LNCAP (cell line): ENCODE measurements at regions not wholly inside any gene's neighbourhood (a gene's known extent, or its start where the extent isn't known, plus 50 kb on each side); places are given as distances from the start of the nearest gene placed in this dataset.

Experiments used
- TF ChIP-seq, protein P1 (sequence below): fragments of 450-650 bp; IDR thresholded peaks from 2 replicates; pipeline ENCODE4 v1.5.1; 2017; ENCODE audit warnings: mild to moderate bottlenecking

DNA sequence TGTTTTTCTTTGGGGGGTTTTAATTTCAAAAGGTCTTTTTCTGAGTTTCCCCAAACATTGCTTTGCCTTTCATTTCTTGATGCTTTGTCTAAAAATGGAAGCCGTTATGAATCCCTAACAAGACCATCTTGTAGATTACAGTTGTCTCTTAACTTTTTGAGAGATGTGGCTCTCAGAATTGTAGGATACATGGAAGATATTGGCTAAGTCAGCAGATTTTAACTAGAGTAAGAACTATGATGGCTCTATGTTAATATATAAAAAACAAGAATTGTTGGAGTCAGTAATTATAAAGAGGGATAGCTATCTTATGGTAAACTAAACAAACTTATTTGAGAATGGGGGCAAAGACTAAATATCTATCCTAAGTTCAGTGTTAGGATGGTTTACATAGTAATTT, 96.6 kb upstream of the HS3ST5 start:
- TF ChIP-seq, protein P1, sequence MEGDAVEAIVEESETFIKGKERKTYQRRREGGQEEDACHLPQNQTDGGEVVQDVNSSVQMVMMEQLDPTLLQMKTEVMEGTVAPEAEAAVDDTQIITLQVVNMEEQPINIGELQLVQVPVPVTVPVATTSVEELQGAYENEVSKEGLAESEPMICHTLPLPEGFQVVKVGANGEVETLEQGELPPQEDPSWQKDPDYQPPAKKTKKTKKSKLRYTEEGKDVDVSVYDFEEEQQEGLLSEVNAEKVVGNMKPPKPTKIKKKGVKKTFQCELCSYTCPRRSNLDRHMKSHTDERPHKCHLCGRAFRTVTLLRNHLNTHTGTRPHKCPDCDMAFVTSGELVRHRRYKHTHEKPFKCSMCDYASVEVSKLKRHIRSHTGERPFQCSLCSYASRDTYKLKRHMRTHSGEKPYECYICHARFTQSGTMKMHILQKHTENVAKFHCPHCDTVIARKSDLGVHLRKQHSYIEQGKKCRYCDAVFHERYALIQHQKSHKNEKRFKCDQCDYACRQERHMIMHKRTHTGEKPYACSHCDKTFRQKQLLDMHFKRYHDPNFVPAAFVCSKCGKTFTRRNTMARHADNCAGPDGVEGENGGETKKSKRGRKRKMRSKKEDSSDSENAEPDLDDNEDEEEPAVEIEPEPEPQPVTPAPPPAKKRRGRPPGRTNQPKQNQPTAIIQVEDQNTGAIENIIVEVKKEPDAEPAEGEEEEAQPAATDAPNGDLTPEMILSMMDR = no peak

DNA sequence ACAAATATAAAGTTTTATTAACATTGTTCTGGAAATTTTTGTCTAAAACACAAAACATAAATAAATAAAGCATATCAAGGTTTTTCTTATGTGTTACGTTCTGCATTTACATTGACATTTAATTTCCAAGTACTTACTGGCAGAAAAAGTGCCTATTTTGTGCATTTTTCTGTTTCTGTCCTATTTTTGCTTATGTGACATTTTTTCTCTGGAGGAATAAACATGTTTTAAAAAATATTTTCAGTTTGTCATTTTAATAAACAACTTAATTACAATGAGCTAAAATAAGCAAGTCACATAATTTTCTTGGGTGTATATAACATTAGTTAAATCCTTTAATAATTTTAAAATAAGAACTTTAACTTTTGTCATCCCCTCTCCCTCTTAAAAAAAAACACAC, 94.4 kb upstream of the HS3ST5 start:
- TF ChIP-seq, protein P1 = no peak

DNA sequence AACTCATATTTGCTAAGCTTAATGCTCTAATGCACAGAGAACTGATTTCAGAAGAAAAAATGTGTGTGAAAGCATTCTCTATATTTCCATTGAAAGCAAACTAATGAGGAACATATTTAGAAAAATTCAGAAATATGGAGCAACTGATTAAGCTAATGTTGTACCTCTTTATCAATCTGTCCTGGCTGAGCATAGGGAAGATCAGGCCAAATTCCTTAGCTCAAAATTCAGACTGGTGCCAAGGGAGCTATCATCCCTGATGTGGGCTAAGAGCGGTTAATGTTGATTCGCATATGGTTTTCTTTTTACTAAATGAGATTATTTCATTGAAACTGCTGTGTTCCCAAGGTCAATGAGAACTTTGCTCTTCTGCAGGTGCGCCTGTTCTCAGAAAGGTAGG, 93.9 kb upstream of the HS3ST5 start:
- TF ChIP-seq, protein P1 = no peak

DNA sequence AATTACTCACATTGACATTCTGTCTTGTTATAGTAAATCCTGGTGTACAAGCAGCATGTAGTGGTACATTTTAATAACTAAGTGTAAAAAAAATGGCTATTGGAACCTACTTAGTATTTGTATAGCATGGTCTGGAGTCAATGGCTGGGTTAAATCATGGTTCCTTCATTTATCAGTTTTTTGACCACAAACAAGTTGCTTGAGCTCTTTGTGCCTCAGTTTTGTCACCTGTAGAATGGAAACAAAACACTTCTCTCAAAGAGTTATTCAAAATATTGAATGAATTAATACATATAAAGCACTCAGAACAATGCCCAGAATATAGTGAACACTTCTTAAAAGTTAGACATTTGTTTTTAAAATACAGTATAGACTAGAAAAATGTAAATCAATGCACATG, 93.2 kb upstream of the HS3ST5 start:
- TF ChIP-seq, protein P1 = no peak

DNA sequence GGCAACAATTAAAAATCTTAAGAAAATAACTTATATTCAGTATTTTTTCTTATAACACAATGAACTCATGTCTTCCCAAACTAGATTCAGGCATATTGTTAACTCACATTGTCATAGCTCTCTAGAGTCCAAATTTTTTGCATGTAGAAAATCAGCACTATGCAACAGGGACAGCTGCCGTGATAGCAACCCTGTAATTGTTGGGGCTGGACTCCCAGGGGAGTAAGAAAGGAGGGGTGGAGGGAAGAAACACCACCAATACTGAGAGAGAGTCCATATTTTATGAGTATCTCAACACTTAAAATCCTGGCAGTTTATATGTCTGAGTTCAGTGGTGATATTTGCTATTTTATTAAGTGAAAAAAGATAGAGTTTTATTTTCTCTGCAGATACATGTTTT, 89.6 kb upstream of the HS3ST5 start:
- TF ChIP-seq, protein P1 = no peak

DNA sequence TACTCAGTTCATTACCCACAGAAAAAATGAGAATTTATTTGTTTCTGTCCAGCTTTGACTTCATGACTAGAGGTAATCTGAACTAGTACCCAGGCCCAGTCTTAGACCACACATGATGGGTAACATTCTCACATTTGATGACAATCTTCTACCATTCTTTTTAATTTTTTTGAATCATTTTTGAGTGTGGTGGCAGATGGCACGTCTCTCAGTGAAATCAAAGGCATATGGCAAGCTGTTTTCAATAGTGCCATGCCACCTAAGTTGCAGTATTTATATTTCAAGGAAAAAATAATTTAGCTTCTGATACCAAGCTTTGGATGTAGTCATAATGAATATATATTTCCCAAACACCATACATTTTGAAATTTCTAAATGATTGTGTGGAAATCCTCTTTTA, 88.8 kb upstream of the HS3ST5 start:
- TF ChIP-seq, protein P1 = no peak

DNA sequence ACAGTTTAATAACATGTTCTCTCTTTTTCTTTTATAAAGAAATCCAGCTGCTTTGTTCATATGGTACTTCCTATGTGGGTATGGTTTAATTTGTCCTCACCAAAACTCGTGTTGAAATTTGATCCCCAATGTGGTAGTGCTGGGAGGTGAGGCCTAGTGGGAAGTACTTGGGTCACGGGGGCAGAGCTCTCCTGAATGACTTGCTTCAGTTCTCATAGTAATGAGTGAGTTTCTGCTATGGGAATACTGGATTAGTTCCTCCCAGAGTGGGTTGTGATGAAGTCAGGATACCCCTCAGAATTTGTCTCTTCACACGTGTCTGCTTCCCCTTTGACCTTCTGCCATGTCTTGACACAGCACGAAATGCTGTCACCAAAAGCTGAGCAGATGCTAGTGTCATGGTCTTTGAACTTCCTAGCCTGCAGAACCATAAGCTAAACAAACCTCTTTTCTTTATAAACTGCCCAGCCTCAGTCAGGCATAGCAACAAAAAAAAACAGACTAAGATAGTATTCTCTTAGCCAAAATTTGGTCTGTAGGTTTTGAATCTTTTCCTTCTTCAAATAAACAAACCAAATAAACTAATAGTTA, 87.8 kb upstream of the HS3ST5 start:
- TF ChIP-seq, protein P1 = no peak

DNA sequence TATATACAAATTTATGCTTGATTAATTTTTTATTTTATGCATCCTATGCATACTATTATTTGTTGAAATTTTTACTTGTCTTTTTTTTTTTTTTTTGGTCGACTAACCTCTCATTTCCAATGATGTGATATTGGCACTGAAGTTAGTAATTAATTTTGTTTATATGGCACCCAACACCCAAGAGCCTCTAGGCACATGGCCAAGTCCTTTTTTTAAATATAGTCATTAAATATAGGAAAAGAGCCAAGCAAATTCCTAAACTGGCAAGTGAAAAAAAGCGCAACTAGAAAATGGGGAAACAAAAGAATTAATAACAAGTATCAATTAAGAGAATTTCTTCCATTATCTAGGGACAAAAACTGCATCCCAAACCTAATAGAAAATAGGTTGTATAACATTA, 85.5 kb upstream of the HS3ST5 start:
- TF ChIP-seq, protein P1 = no peak
